Head of caudate nucleus (tissue), 42 donors: ENCODE measurements at regions not wholly inside any gene's neighbourhood (a gene's known extent, or its start where the extent isn't known, plus 50 kb on each side); places are given as distances from the start of the nearest gene placed in this dataset.
"Not testable (repeated sequence)": the region's sequence is repeated elsewhere in the genome, so short reads cannot be mapped to it uniquely, and the experiment has no call there.

ENCODE experiments used
- DNase-seq, 42 donors: peaks; one replicate each; pipeline versions ENCODE4 v3.0.0 to v3.0.0-alpha.2; 2020 to 2021; ENCODE audit warnings: mixed read lengths in 7 of 42
- intact Hi-C: fragments of 100-400 bp; cut with DNase I; formaldehyde crosslinking; loops from one replicate; pipeline ENCODE4 v1.15.0; 2022

DNA sequence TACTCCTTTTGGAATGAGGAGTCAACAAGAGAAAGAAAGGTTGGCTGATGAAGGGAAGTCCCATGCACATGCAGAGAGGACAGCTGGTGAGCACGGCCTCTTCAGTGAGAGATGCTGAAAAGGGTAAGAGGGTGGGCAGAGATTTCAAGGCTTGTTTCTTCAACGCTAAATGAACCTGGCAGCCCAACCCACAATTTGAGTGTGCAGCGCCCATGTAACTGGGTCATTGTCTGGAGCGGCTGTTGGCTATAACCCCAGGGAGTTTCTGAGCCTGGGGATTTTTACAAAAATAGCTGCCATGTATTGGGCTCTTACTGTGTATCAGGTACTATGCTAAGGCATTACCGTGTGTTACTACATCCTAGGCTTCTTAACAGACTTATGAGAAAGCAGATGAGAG lies 594.1 kb downstream of the ETS1 start:
- DNase-seq = no peak

DNA sequence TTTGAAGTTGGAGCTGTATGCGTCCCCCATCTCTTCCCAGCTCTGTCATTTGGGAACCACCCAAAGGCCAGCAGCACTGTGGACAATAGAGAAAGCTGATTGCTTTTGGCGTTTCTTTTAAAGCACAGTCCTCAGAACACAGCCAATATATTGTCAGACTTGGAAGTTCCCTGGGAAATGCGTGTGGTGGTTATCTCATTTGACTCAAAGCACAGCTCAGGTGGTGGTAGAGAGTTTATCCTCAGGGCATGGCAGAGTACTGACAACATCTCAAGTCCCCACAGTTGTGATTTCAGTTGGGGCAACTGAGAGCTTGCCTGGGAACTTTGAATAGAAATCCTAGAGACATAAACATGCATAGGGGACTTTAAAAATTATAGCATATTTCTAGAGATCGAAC lies 601.3 kb downstream of the ETS1 start:
- no peak for DNase-seq
- intact Hi-C loops = no loop called here

More for the DNA sequence above, 594.1 kb downstream of the ETS1 start:
- intact Hi-C loops = no loop called here

DNA sequence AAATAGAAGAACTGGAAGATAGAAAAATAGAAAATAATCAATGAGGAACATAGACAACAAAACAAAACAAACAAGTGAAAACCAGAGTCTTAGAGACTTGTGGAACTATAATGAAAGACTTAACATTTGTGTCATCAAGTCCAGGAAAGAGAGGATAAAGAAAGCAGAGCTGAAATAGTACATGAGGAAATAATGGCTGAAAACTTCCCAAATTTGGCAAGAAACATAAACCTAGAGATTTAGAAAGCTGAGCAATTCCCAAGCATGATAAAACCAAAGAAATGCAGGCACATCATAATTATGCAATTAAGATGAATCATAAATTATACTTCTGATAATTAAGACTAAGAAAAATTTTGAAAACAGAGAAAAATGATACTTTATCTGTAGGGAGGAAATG lies 614.5 kb downstream of the ETS1 start:
- DNase-seq = no peak
- intact Hi-C loops = no loop called here

GRCh38 chr11:127971448-127971847 lies 615.9 kb downstream of the ETS1 start:
- intact Hi-C loops = no loop called here
- no peak for DNase-seq

GRCh38 chr11:127966821-127967220 lies 620.5 kb downstream of the ETS1 start:
- no peak for DNase-seq
- intact Hi-C loops = no loop called here

- no peak for DNase-seq
- intact Hi-C loops = no loop called here
Observed at GRCh38 chr11:127965939-127966668, 621.3 kb downstream of the ETS1 start.

DNA sequence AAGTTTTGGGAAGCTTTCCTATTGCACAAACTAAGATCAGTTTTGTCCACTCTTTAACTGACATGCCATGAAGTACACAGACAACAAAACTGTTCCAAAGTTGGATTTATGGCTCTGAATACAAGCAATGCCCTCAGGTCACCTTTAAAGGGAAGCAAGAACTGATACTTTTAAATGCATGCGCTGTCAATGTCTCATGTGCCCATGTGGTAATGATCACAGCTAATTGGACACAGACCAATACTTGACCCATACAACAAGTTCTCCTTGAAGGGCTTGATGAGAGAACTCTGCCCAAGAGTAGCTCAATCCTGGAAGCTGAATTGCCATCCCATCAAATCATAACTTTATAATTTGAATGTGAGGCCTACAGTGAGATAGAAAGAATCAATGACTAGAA lies 624.9 kb downstream of the ETS1 start:
- no peak for DNase-seq
- intact Hi-C loops = no loop called here

DNA sequence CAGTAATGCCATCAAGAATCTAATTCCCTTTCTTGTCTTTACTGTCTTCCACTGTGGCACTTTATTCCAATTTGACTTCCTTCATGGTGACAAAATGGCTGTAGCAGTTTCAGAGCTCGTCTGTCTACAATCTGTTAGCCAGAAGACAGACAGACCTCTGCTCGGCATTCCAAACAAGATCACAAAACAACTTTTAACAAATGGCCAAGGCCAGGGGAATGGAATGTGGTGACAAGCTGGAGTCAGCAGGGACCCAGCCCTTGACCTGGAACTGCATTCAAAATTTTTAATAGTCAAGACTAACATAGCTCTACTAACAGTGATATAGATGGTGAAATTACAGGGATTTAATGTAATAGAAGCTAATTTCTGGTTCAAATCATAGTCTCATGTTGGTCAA lies 637.2 kb downstream of the ETS1 start:
- no peak for DNase-seq
- intact Hi-C loops = no loop called here

DNA sequence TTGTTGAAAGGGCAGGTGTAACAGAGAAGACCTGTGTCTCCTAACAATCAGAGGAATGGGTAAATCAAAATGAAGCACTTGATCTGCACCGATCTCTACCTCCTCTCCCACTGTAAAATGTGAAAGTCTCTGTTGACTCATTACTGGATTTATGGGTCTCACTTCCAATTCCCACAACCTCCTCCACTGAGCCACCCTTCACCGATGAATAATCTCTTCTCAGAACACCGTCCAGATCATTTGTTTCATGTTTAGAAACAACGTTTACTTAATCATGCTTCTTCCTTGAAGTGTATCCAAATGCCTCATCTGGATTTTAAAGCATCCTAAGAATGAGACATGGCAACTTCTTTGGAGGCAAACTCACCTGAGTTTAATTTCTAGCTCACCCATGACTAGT lies 643.6 kb downstream of the ETS1 start:
- intact Hi-C loops = no loop called here
- no peak for DNase-seq

GRCh38 chr11:127943152-127943551 lies 644.2 kb downstream of the ETS1 start:
- DNase-seq = no peak
- intact Hi-C loops = no loop called here

DNA sequence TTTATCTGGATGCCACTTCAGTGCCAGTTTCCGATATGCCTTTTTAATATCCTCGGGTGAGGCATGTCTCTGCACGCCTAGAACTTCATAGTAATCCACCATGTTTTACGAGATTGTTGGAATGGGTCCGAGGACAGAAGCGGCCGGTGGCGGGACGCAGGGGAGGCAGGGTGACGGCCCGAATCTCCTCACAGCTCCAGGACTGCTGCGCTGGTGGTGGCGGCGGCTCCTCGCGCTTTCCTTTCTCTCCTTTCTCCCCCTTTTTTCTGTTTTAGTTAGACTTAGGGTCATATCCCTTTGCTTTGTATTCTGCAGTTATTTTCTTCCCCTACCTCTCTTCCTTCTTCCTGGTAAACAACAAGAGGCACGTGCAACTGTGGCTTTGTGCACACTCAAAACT lies 645.8 kb downstream of the ETS1 start:
- DNase-seq, intact Hi-C loops: not testable (repeated sequence)

GRCh38 chr11:127939000-127939399 lies 648.4 kb downstream of the ETS1 start:
- intact Hi-C loops = no loop called here
- no peak for DNase-seq

DNA sequence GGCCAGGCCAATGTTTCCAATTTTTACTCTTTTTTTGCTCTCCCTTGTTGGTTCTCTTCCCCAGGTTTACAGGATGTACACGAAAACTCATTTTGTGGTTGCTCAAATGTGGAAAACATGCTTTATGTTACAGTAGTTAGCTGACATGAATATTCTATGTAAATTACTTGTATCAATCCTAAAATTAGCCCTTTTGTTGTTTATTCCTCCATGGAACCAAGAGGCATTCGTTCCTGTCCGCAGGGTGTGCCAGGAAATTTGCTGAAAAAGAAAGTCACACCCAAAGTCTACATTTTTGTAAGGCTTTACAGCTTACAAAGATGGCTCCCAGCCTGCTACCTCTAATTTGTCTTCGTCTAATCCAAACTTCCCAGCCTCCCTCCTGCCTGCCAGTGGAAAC lies 652.3 kb downstream of the ETS1 start:
- intact Hi-C loops = no loop called here
- DNase-seq = no peak

DNA sequence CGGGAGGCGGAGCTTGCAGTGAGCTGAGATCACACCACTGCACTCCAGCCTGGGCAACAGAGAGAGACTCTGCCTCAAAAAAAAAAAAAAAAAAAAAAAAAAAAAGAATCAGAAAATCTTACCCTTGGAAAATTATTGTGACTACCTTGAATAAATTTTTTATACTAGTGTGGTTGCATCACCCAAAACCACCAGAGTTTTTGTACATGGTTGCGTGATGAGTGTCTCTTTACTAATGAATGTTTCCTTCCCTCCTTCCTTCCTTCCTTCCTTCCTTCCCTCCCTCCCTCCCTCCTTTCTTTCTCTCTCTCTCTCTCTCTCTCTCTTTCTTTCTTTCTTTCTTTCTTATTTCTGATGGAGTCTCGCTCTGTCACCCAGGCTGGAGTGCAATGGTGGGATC lies 653.4 kb downstream of the ETS1 start:
- intact Hi-C loops = not testable (repeated sequence)

DNA sequence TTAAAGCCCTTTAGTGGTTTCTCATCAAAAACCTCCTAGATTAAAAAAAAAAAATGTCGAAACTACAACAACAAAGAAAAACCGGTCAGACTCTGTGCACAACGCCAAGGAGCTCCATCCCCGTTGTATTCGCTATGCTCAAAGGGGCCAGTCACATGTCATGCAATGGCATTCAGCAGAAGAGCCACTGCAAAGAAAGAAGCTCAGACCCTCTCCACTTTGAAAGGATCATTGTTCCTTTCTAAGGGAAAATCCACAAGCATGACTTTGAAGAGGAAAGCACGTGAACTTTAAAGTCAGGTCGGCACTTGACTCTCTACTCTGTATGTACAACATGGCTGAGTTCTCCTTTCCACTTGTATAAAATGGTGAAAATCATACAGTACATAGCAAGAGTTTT lies 655.6 kb downstream of the ETS1 start:
- intact Hi-C loops = no loop called here
- DNase-seq = no peak

More for the DNA sequence above, 653.4 kb downstream of the ETS1 start:
- DNase-seq = not testable (repeated sequence)

- intact Hi-C loops = no loop called here
- DNase-seq = peak in 1 of 42 donors; percentile 3
Observed at GRCh38 chr11:127926721-127927120, 660.6 kb downstream of the ETS1 start.

- DNase-seq = no peak
- intact Hi-C loops = no loop called here
Observed at GRCh38 chr11:127925475-127925874, 661.9 kb downstream of the ETS1 start.

GRCh38 chr11:127919206-127920000 lies 668.0 kb downstream of the ETS1 start:
- intact Hi-C loops = no loop called here

GRCh38 chr11:127902382-127902781 lies 685.0 kb downstream of the ETS1 start:
- no peak for DNase-seq
- intact Hi-C loops = no loop called here

More at GRCh38 chr11:127919206-127920000, 668.0 kb downstream of the ETS1 start:
- peak in 2 of 42 donors; percentile 6 to 7 for DNase-seq
